Small intestine (tissue), 7 donors: ENCODE measurements at regions not wholly inside any gene's neighbourhood (a gene's known extent, or its start where the extent isn't known, plus 50 kb on each side); places are given as distances from the start of the nearest gene placed in this dataset.

Source experiments
- DNase-seq, 2 donors: peaks; one replicate each; pipeline versions ENCODE4 v3.0.0 to v3.0.0-alpha.2; 2013
- FAIRE-seq: peaks from 2 replicates; lab custom pipeline; 2012; peaks lifted over from hg19 to GRCh38; lab: Jason Lieb, UNC
- H3K27ac ChIP-seq, 3 donors: one replicate each; pipeline ENCODE4 v1.5.1; 2013; ENCODE audit warnings: low read length in 2 of 3, mild to moderate bottlenecking in 2 of 3, control low read depth in 1 of 3, inconsistent platforms in 1 of 3, low read depth in 1 of 3, moderate library complexity in 1 of 3
- H3K27me3 ChIP-seq, 3 donors: one replicate each; pipeline ENCODE4 v1.6.1; 2013; ENCODE audit warnings: low read length in 3 of 3, inconsistent platforms in 1 of 3; ENCODE audit not compliant: control insufficient read depth in 3 of 3, insufficient read depth in 3 of 3
- H3K36me3 ChIP-seq, 3 donors: one replicate each; pipeline ENCODE4 v1.6.1; 2013; ENCODE audit warnings: low read length in 3 of 3, inconsistent platforms in 1 of 3, low read depth in 1 of 3, mild to moderate bottlenecking in 1 of 3, moderate library complexity in 1 of 3; ENCODE audit not compliant: control insufficient read depth in 3 of 3, insufficient read depth in 2 of 3
- H3K4me1 ChIP-seq, 3 donors: one replicate each; pipeline ENCODE4 v1.6.1; 2013; ENCODE audit warnings: low read length in 2 of 3, inconsistent platforms in 1 of 3, low read depth in 1 of 3, mild to moderate bottlenecking in 1 of 3, moderate library complexity in 1 of 3; ENCODE audit not compliant: control insufficient read depth in 3 of 3, insufficient read depth in 2 of 3
- H3K4me3 ChIP-seq, 3 donors: one replicate each; pipeline ENCODE4 v1.5.1; 2013; ENCODE audit warnings: low read length in 3 of 3, control low read depth in 1 of 3, inconsistent platforms in 1 of 3, low read depth in 1 of 3, mild to moderate bottlenecking in 1 of 3, moderate library complexity in 1 of 3
- H3K9me3 ChIP-seq, 2 donors: one replicate each; pipeline ENCODE4 v1.6.1; 2013; ENCODE audit warnings: low read depth in 1 of 2, low read length in 1 of 2; ENCODE audit not compliant: control insufficient read depth in 2 of 2, insufficient read depth in 1 of 2
- WGBS, 3 donors: extraction: QIAGEN DNeasy Blood & Tissue Kit; methylation state at CpG; one replicate each; pipeline ENCODE4 v1.1.7; 2013; 5-methylcytosine and 5-hydroxymethylcytosine counted together
- donor health status: healthy with polysubstance abuse.
- donor health status: control.
- donor health status: control.
- donor health status: Bipolar disorder and iron deficiency.
- donor health status: healthy.

- no peak overlapping the region for H3K27ac ChIP-seq
- no peaks in the 10 kb centered on the region for H3K4me1 ChIP-seq
- H3K9me3 ChIP-seq: no peaks in the 10 kb centered on the region
- no peak overlapping the region for H3K4me3 ChIP-seq
- H3K36me3 ChIP-seq: no peaks in the 10 kb centered on the region
- WGBS, 3 donors: 55 to 72% (median 59%) methylated on average over 1 of the region's 1 CpG
- no peak for FAIRE-seq
- no peak for DNase-seq
- H3K27me3 ChIP-seq: no peaks in the 10 kb centered on the region
Measured at GRCh38 chr18:37667836-37668235, 102.2 kb upstream of the CELF4 start.

DNA sequence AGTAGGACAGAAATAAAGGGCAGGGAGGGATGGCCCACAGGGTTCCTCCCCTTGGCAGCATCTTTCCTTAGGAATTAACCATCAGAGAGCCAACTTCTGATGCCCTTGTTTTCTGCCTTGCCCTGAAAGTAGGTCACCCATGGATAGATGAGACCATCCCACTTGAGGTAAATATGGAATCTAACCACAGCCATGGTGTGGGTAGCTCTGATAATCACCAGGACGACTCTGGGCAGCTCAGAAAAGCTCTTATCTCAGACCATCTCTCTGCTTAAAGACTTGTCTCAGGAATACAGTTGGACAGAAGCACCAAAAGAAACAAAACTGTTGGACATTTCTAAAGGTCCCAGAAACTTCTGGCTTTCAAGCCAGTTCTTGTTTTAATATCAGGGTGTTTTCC, 101.4 kb upstream of the CELF4 start:
- Histone ChIP-seq H3K36me3 (no peaks in the 10 kb centered on the region), H3K27me3 (no peaks in the 10 kb centered on the region), H3K4me3 (no peak overlapping the region), H3K27ac (no peak overlapping the region), H3K4me1 (no peaks in the 10 kb centered on the region), H3K9me3 (no peaks in the 10 kb centered on the region)
- 16 to 55% (median 32%) methylated on average over 1 of the region's 1 CpG for WGBS, 3 donors
- DNase-seq: no peak
- no peak for FAIRE-seq

DNA sequence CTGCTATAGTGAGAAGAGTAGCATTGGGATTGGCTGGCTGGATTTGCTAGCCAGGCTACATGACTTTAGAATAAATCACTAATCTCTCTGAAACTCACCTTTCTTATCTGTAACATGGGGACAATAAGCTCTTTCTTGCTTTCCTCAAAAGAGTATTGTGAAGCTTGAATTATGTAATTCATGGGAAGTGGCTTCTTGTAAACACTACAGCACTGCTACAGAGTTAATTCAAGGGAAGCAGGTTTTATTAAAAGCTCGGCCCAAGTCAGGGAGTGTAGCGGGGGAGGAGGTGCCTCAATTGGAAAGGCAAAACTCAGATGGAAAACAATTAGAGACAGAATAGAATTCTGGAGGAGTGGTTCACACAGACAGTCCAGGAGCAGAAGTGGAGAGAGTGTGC, 100.9 kb upstream of the CELF4 start:
- FAIRE-seq: no peak
- Histone ChIP-seq H3K27ac (no peak overlapping the region), H3K36me3 (no peaks in the 10 kb centered on the region), H3K4me3 (no peak overlapping the region), H3K9me3 (no peaks in the 10 kb centered on the region), H3K27me3 (no peaks in the 10 kb centered on the region), H3K4me1 (no peaks in the 10 kb centered on the region)
- DNase-seq: no peak
- 62 to 69% (median 67%) methylated on average over 2 of the region's 2 CpGs for WGBS, 3 donors

GRCh38 chr18:37665346-37665745, 99.7 kb upstream of the CELF4 start:
- Histone ChIP-seq H3K27me3 (no peaks in the 10 kb centered on the region), H3K4me1 (no peaks in the 10 kb centered on the region), H3K27ac (no peak overlapping the region), H3K4me3 (no peak overlapping the region), H3K36me3 (no peaks in the 10 kb centered on the region), H3K9me3 (no peaks in the 10 kb centered on the region)
- WGBS, 3 donors: 83 to 84% (median 84%) methylated on average over 2 of the region's 2 CpGs
- no peak for FAIRE-seq
- DNase-seq: no peak

- H3K27me3 ChIP-seq: no peaks in the 10 kb centered on the region
- 71 to 83% (median 80%) methylated on average over 2 of the region's 2 CpGs for WGBS, 3 donors
- DNase-seq (no peak), FAIRE-seq (no peak)
- H3K4me3 ChIP-seq: no peak overlapping the region
- H3K4me1 ChIP-seq: no peaks in the 10 kb centered on the region
- H3K9me3 ChIP-seq: no peaks in the 10 kb centered on the region
- no peaks in the 10 kb centered on the region for H3K36me3 ChIP-seq
- H3K27ac ChIP-seq: no peak overlapping the region
Measured at GRCh38 chr18:37663446-37663845, 97.8 kb upstream of the CELF4 start.

- no peak for DNase-seq
- no peak overlapping the region for H3K27ac ChIP-seq
- H3K27me3 ChIP-seq: no peaks in the 10 kb centered on the region
- no peaks in the 10 kb centered on the region for H3K4me1 ChIP-seq
- FAIRE-seq: no peak
- H3K4me3 ChIP-seq: no peak overlapping the region
- no peaks in the 10 kb centered on the region for H3K9me3 ChIP-seq
- WGBS, 3 donors: 78 to 89% (median 84%) methylated on average over 13 of the region's 13 CpGs
- H3K36me3 ChIP-seq: no peaks in the 10 kb centered on the region
Measured at GRCh38 chr18:37662546-37663339, 97.1 kb upstream of the CELF4 start.

GRCh38 chr18:37662099-37662498, 96.5 kb upstream of the CELF4 start:
- WGBS, 3 donors: 45 to 77% (median 47%) methylated on average over 3 of the region's 3 CpGs
- Histone ChIP-seq H3K27me3 (no peaks in the 10 kb centered on the region), H3K4me3 (no peak overlapping the region), H3K36me3 (no peaks in the 10 kb centered on the region), H3K27ac (no peak overlapping the region), H3K9me3 (no peaks in the 10 kb centered on the region), H3K4me1 (no peaks in the 10 kb centered on the region)
- FAIRE-seq: no peak
- DNase-seq: no peak

- H3K4me3 ChIP-seq: no peak overlapping the region
- DNase-seq: no peak
- H3K27ac ChIP-seq: no peak overlapping the region
- H3K27me3 ChIP-seq: no peaks in the 10 kb centered on the region
- WGBS, 3 donors: 82 to 90% (median 88%) methylated on average over 4 of the region's 4 CpGs
- FAIRE-seq: no peak
- H3K9me3 ChIP-seq: no peaks in the 10 kb centered on the region
- H3K4me1 ChIP-seq: no peaks in the 10 kb centered on the region
- no peaks in the 10 kb centered on the region for H3K36me3 ChIP-seq
Measured at GRCh38 chr18:37661478-37661877, 95.9 kb upstream of the CELF4 start.

DNA sequence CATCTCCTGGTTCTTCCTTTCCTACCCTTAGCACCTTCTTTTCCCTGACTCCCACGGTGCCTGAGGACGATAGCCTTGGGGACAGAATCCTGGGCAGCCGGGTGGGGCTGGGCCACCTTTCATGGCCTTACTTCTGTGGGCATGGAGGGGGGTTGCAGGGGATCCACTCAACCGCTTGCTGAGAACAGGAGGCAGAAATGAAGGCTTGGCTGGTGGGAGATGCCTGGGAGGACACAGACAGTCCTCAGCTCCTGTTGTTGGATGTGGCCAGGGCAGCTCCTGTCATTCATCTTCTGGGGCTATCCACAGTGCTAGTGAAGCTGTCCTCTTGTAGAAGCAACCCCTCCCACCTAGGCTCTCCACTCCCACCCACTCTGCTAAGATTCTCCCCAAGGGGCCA, 95.5 kb upstream of the CELF4 start:
- 82 to 86% (median 85%) methylated on average over 4 of the region's 4 CpGs for WGBS, 3 donors
- no peak for FAIRE-seq
- no peak for DNase-seq

More for the DNA sequence above, 95.5 kb upstream of the CELF4 start:
- no peaks in the 10 kb centered on the region for H3K36me3 ChIP-seq
- H3K4me3 ChIP-seq: no peak overlapping the region
- no peaks in the 10 kb centered on the region for H3K4me1 ChIP-seq
- no peak overlapping the region for H3K27ac ChIP-seq
- no peaks in the 10 kb centered on the region for H3K9me3 ChIP-seq
- H3K27me3 ChIP-seq: no peaks in the 10 kb centered on the region
